Stomach smooth muscle (tissue), 2 donors: ENCODE measurements at regions not wholly inside any gene's neighbourhood (a gene's known extent, or its start where the extent isn't known, plus 50 kb on each side); places are given as distances from the start of the nearest gene placed in this dataset.
"Not testable (repeated sequence)": the region's sequence is repeated elsewhere in the genome, so short reads cannot be mapped to it uniquely, and the experiment has no call there.

ENCODE experiments used
- H3K27ac ChIP-seq: one replicate; pipeline ENCODE4 v1.7.0; 2013; ENCODE audit warnings: mild to moderate bottlenecking, low read length, inconsistent platforms
- H3K27me3 ChIP-seq, 2 donors: one replicate each; pipeline ENCODE4 v1.7.0; 2013; ENCODE audit warnings: low read length in 2 of 2; ENCODE audit not compliant: insufficient read depth in 2 of 2, control insufficient read depth in 1 of 2
- H3K36me3 ChIP-seq, 2 donors: one replicate each; pipeline ENCODE4 v1.7.0; 2013; ENCODE audit warnings: low read length in 2 of 2; ENCODE audit not compliant: control insufficient read depth in 2 of 2, insufficient read depth in 2 of 2
- H3K4me1 ChIP-seq: one replicate; pipeline ENCODE4 v1.7.0; 2013; ENCODE audit warnings: low read length; ENCODE audit not compliant: control insufficient read depth, insufficient read depth
- H3K4me3 ChIP-seq, 2 donors: one replicate each; pipeline ENCODE4 v1.7.0; 2013; ENCODE audit warnings: low read length in 2 of 2
- H3K9ac ChIP-seq, 2 donors: one replicate each; pipeline ENCODE4 v1.7.0; 2013; ENCODE audit warnings: low read length in 2 of 2, mild to moderate bottlenecking in 1 of 2
- H3K9me3 ChIP-seq, 2 donors: one replicate each; pipeline ENCODE4 v1.7.0; 2013; ENCODE audit warnings: low read length in 2 of 2; ENCODE audit not compliant: control insufficient read depth in 2 of 2
- donor health status: healthy.
- donor health status: Pancreatic carcinoma.

DNA sequence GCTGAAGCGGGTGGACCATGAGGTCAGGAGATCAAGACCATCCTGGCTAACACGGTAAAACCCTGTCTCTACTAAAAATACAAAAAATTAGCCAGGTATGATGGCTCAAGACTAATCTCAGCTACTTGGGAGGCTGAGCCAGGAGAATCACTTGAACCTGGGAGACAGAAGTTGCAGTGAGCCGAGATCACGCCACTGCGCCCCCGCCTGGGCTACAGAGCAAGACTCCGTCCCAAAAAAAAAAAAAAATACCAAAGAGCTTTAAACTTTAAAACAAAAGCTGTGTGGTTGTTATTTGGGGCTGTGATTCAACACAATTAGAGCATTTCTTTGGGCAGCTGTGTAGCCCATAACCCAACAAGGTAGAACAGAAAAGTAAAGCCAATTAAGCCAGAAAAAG, 259.9 kb downstream of the GALC start:
- H3K27me3 ChIP-seq, H3K9ac ChIP-seq, H3K36me3 ChIP-seq, H3K4me1 ChIP-seq, H3K4me3 ChIP-seq, H3K9me3 ChIP-seq, H3K27ac ChIP-seq: not testable (repeated sequence)

DNA sequence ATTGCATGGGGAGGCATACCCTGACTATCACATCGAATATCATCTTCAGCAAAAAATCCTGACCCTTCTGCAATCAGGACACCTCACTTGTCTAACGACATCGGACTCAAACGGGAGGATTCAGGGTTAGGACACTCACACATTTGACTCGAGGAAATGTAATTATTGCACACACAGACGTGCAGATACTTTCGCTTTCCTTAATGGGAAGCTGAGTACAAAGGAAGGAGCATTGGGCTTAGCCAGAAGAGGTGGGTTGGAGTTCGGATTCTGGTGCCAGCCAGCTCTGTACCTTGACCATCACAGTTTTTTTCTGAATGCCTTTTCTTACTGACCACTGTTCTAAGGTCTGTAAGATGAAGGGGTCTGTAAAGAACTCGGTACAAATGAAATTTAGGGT, 260.4 kb downstream of the GALC start:
- H3K9ac ChIP-seq, result no peak overlapping the region
- no peaks in the 10 kb centered on the region for H3K9me3 ChIP-seq
- no peak overlapping the region for H3K27ac ChIP-seq
- H3K4me1 ChIP-seq, result no peaks in the 10 kb centered on the region
- H3K4me3 ChIP-seq, result no peak overlapping the region
- H3K36me3 ChIP-seq, result no peaks in the 10 kb centered on the region
- H3K27me3 ChIP-seq, result no peaks in the 10 kb centered on the region

DNA sequence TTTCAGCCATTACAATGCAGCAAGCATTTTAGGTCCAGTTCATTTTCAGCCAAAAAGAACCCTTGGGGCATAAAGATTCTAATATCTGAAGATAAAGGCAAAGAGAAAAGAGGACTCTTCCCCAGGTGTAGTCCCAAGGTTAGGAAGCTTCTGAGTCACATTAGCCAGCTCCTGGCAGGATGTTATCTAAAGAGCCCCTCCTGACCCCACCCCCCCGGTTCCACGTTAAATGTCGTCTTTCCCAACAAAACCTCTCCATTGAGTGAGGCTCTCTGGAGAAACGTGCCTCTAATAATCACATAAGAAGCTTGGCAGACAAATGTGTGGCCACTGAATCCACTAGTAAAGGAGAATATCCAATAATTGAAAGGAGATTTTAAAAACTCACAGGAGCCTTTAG, 267.7 kb downstream of the GALC start:
- H3K9ac ChIP-seq, result no peak overlapping the region

DNA sequence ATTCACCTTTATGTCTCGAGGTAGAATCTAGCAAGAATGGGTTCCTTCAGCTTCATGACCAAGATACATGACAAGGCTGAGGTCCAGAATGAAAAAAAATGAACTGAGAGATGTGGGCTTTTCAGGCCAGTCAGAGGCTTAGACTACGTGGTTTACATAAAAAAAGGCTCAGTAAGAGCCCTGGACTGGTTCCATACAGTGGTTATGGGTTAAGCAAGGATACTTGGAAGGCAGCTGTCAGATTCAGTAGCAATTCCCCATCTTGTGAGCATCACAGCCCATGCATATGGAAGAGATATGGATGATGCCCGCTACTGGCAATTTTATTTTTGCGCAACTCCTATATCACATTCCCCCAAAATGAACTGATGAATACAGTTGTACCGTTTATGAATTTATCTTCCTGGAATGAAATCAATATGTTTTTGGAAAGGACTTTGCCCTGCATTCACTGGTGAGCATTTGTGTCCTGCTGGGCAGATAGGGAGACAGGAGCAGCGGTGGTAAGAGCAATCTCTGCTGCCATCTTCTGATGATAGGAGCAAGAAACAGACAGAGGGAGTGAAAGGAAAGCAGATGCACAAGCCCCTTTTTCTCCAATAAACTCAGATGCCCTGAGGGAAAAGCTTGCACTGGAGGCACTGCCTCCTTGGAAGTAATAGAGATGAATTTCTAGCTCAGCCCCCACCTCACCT, 280.4 kb downstream of the GALC start:
- Histone ChIP-seq H3K27me3 (no peaks in the 10 kb centered on the region), H3K4me1 (no peaks in the 10 kb centered on the region), H3K36me3 (no peaks in the 10 kb centered on the region), H3K4me3 (no peak overlapping the region), H3K9me3 (no peaks in the 10 kb centered on the region), H3K27ac (no peak overlapping the region), H3K9ac (no peak overlapping the region)

More for the DNA sequence above, 267.7 kb downstream of the GALC start:
- Histone ChIP-seq H3K27ac (no peak overlapping the region), H3K4me3 (no peak overlapping the region), H3K9me3 (no peaks in the 10 kb centered on the region), H3K4me1 (no peaks in the 10 kb centered on the region), H3K27me3 (no peaks in the 10 kb centered on the region), H3K36me3 (no peaks in the 10 kb centered on the region)

DNA sequence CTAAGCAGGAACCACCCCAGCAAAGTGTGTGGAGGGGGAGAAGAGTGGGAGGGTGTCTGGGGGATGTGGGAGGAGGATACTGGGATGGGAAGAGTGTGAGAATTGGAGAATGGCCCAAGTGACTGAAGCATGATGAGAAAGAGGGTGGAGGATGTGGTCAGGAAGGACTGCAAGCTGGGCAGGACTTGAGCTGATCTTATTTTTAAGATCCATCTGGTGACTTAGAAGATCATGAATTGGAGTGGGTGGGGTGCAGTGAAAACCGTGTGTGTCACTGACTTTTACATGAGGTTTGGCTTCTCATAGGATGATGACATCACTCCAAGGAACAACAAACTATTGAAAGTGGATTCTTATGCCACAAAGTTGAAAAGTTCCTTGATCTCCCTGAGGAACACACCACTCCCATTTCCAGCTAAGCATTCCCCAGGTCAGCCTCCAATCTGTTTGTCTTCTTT, 287.5 kb downstream of the GALC start:
- no peak overlapping the region for H3K9ac ChIP-seq
- no peak overlapping the region for H3K4me3 ChIP-seq
- no peaks in the 10 kb centered on the region for H3K4me1 ChIP-seq
- no peaks in the 10 kb centered on the region for H3K27me3 ChIP-seq
- H3K36me3 ChIP-seq, result no peaks in the 10 kb centered on the region
- no peak overlapping the region for H3K27ac ChIP-seq
- peaks cover 0 to 5% of the 10 kb centered on the region in 2 donors for H3K9me3 ChIP-seq

DNA sequence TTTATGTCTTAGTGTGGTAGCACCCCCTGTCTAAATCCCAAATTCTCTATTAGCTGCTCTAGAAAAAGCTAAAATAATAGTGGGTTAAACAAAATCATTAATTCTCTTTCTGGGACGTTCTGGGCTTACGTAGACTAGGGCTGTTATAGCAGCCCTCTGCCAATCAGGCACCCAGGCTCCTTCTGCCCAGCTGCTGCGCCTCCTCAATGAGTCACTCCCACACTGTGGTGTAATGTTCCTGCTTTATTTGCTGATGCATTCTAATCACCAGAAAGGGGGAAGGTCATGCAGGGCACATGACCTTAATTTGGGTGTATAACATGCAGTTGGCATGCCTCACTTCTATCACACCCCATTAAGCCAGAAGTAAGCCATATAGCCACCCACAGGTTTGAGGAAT, 294.5 kb downstream of the GALC start:
- H3K27me3 ChIP-seq, result no peaks in the 10 kb centered on the region
- H3K4me1 ChIP-seq, result no peaks in the 10 kb centered on the region
- no peak overlapping the region for H3K27ac ChIP-seq
- no peaks in the 10 kb centered on the region for H3K36me3 ChIP-seq
- H3K4me3 ChIP-seq, result no peak overlapping the region
- peaks cover 0 to 8% of the 10 kb centered on the region in 2 donors for H3K9me3 ChIP-seq
- no peak overlapping the region for H3K9ac ChIP-seq

DNA sequence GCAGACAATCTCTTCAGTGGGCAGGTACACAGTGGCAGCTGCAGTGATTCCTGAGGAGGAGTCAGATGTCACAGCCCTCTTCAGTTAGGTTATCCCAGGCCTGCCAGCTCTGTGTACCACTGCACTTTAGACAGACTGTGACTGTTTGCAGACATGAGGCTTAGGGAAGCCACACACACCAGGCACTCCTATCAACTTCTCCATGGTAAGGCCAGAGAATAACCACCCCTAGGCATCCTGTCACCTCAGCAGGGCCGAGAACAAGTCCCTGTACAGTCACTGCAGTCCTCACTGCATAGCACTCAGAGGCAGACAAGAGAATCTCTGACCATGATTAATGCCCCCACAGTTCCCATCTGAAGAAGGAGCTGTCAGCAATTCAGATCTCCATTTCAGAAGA, 296.5 kb downstream of the GALC start:
- Histone ChIP-seq H3K9ac (no peak overlapping the region), H3K36me3 (no peaks in the 10 kb centered on the region), H3K27ac (no peak overlapping the region), H3K4me3 (no peak overlapping the region), H3K9me3 (peaks cover 0 to 3% of the 10 kb centered on the region in 2 donors), H3K27me3 (no peaks in the 10 kb centered on the region), H3K4me1 (no peaks in the 10 kb centered on the region)

DNA sequence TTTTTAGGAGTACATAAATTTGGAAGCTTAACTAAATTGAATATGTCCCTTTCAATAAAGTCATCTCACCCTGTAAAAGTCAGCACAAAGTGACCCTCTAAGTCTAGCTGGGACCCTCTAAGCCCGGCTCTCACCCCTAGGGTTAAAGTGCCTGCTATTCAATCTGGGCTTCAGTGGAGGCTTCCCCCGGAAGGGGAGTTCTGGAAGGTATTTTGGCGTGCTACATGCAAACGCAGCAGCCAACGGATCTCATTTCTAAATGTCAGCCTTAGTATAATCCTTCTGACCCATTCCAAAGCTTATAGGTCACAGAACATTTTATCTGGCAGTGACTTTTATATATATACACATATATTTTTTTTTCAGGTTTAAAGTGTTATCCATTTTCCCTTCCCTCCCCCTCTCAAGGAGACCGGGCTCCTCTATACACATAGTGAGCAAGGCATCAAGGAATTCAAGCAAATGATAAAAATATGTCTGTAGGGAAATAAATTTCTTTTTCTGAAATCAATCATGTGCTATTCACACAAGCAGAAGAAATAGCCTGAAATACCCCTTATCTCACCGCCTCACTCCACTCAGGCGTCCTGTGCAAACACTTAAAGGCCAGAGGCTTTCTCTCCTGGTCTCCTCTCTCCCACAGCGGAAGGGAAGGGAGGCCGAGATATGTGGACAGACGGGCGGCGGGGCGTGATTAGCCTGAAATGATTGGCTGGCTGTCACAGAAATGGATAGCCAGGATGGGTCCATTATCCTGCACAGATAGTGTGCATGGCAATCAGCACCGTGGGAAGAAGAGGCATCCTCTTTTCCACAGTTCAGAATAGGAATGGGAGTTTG, 301.7 kb downstream of the GALC start:
- Histone ChIP-seq H3K27me3 (no peaks in the 10 kb centered on the region), H3K36me3 (no peaks in the 10 kb centered on the region), H3K9ac (no peak overlapping the region), H3K4me3 (no peak overlapping the region), H3K9me3 (no peaks in the 10 kb centered on the region), H3K4me1 (no peaks in the 10 kb centered on the region), H3K27ac (no peak overlapping the region)

DNA sequence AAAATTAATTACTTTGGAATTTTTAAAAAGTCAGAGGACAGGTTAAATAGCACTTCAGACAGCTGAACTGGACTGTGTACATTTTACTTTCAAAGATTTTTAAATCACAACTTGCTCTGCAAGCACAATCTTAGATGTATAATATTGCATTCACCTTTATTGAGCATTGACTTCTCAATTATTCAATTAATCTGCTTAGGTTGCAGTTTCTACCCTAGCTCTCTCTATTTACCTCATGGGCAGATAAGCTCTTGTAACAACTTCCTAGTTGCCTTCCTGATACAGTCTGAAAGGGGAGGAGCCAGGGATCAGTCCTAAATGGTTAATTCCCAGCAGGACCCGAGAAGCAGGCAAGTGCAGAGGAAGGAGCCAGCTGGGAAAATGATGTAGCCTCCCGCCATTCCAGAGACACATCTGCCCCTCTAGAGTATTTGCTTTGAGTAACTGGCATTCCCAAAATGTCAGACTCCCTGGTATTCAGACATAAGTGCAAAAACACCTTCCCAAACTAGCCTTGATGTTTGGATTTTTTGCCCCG, 302.8 kb downstream of the GALC start:
- no peak overlapping the region for H3K4me3 ChIP-seq
- no peaks in the 10 kb centered on the region for H3K9me3 ChIP-seq
- no peak overlapping the region for H3K9ac ChIP-seq
- no peaks in the 10 kb centered on the region for H3K36me3 ChIP-seq
- H3K27ac ChIP-seq, result no peak overlapping the region
- H3K4me1 ChIP-seq, result no peaks in the 10 kb centered on the region
- H3K27me3 ChIP-seq, result no peaks in the 10 kb centered on the region

DNA sequence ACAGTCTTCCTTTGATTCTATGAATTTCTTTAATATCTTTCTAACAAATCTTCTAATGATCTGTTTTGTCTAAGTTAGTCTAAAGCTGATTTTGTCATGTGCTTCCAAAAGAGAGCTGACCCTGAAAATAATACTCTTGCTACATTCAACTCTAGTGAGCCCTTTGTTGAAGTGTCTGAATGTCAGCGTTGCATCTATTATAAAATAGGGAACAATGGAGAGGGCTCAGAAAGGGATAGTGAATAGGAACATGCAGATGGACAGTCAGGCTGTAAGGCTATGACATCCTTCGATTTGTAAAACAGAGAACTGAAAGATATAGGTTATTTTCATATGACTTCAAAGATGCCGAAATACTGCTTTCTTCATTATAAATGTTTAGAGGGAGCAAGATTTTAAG, 304.5 kb downstream of the GALC start:
- Histone ChIP-seq H3K4me1 (no peaks in the 10 kb centered on the region), H3K4me3 (no peak overlapping the region), H3K27ac (no peak overlapping the region), H3K9me3 (no peaks in the 10 kb centered on the region), H3K9ac (no peak overlapping the region), H3K36me3 (no peaks in the 10 kb centered on the region), H3K27me3 (no peaks in the 10 kb centered on the region)

DNA sequence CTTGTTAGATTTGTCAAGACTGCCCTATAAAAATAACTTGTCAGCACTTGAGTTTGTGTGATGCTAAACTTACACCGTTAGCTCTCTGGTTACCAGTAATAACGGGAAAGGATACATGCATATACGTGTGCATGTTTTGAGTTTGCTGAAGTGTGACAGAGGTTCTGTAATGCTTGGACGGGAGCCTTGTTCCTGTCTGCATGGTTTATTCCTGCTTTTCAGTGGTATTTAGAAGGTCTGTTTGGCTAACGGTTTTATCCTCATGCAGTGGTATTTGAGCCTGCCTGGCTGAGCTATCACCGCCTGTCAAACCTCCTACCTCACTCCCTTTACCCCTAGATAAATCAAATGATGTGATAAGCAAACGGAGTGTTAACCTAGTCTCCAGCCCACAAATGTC, 305.6 kb downstream of the GALC start:
- Histone ChIP-seq H3K9me3 (no peaks in the 10 kb centered on the region), H3K27ac (no peak overlapping the region), H3K36me3 (no peaks in the 10 kb centered on the region), H3K27me3 (no peaks in the 10 kb centered on the region), H3K4me3 (no peak overlapping the region), H3K9ac (no peak overlapping the region), H3K4me1 (no peaks in the 10 kb centered on the region)
